Skeletal muscle tissue (tissue), 3 donors: ENCODE measurements at regions not wholly inside any gene's neighbourhood (a gene's known extent, or its start where the extent isn't known, plus 50 kb on each side); places are given as distances from the start of the nearest gene placed in this dataset.

Experiments
- H3K27ac ChIP-seq: one replicate; pipeline ENCODE4 v1.7.0; 2013; ENCODE audit warnings: mild to moderate bottlenecking, low read depth, low read length, inconsistent platforms
- H3K27me3 ChIP-seq, 3 donors: one replicate each; pipeline ENCODE4 v1.7.0; 2013; ENCODE audit warnings: low read length in 3 of 3; ENCODE audit not compliant: control insufficient read depth in 3 of 3, insufficient read depth in 3 of 3
- H3K36me3 ChIP-seq, 3 donors: one replicate each; pipeline ENCODE4 v1.7.0; 2013; ENCODE audit warnings: low read length in 3 of 3; ENCODE audit not compliant: control insufficient read depth in 3 of 3, insufficient read depth in 3 of 3
- H3K4me1 ChIP-seq, 3 donors: one replicate each; pipeline ENCODE4 v1.7.0; 2013; ENCODE audit warnings: low read length in 3 of 3, mild to moderate bottlenecking in 3 of 3; ENCODE audit not compliant: control insufficient read depth in 3 of 3, insufficient read depth in 3 of 3
- H3K4me3 ChIP-seq, 3 donors: one replicate each; pipeline ENCODE4 v1.7.0; 2013; ENCODE audit warnings: low read length in 3 of 3
- H3K9ac ChIP-seq, 3 donors: one replicate each; pipeline ENCODE4 v1.7.0; 2013; ENCODE audit warnings: low read length in 3 of 3, mild to moderate bottlenecking in 3 of 3, moderate library complexity in 2 of 3, low read depth in 1 of 3
- H3K9me3 ChIP-seq, 3 donors: one replicate each; pipeline ENCODE4 v1.7.0; 2013; ENCODE audit warnings: low read length in 3 of 3; ENCODE audit not compliant: control insufficient read depth in 3 of 3
- donor health status: Osteomylitis.

DNA sequence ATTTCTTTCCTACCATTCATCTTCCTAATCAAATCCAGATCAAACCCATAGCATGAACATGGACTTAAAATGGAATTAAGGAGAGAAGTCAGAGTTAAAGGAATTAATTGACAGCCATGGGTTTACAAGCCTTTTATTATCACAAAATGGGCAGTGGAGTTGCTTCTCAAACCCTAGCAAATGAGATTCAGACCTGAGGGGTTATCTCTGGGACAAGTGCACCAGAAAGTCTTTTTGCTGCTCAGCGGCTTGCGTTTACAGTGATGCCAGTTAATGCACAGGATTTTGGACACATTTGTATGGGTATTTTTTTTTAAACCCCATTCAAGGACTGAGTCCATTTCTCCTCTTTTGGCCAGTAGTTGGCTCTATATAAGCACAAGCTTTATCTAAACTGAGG, 503.0 kb downstream of the EFNB2 start:
- Histone ChIP-seq H3K9ac (no peak overlapping the region), H3K27ac (no peak overlapping the region)

DNA sequence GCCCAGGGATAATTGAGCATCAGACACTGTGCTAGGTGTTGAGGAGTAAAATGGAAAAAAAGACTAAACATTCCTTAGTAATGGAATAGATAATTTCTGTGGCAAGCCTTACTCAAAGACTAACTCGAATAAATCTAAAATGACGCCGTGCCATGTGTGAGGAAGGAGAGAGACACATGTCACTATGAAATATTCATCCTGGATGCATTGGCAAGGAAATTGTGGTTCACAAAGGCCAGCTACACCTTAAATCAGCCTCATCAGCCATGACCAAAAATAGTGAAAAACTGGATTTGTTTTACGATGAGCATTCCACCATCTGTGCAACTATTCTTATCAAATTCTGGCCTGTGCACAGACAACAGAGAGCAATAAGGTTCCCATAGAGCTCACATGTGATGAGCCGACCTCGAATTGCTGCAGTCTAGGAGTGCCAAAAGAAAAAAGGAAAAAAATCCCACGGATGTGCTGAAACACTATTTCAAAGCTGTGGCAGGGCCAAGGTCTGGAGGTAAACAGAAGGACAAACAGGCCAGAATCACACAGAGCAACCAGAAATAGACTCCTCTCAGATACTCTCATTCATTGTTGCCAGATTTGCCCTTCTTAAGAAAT, 505.7 kb downstream of the EFNB2 start:
- H3K27me3 ChIP-seq = no peaks in the 10 kb centered on the region
- H3K36me3 ChIP-seq = no peaks in the 10 kb centered on the region
- no peak overlapping the region for H3K4me3 ChIP-seq
- H3K4me1 ChIP-seq = no peaks in the 10 kb centered on the region
- no peak overlapping the region for H3K27ac ChIP-seq
- H3K9me3 ChIP-seq = no peaks in the 10 kb centered on the region
- no peak overlapping the region for H3K9ac ChIP-seq

More for the DNA sequence above, 503.0 kb downstream of the EFNB2 start:
- Histone ChIP-seq H3K36me3 (no peaks in the 10 kb centered on the region), H3K4me3 (no peak overlapping the region), H3K27me3 (no peaks in the 10 kb centered on the region), H3K4me1 (no peaks in the 10 kb centered on the region), H3K9me3 (no peaks in the 10 kb centered on the region)

DNA sequence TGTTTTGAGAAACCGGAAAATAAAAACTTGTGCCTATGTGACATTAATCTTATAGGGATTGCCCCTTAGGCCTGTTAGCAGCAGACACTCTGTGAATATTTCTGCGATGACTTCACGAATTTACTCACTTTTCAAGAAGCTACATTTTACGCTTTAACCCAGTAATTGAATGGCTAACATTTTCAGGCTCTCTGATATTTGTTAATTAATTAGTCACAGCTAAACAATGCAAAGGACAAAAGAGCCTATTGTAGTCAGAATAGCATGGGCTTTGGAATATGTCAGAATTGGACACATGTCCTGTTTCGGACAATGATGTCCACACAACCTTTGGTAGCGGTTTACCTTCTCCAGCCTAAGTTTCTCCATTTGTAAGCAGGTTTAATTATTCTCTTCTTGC, 506.6 kb downstream of the EFNB2 start:
- no peak overlapping the region for H3K4me3 ChIP-seq
- H3K27ac ChIP-seq = no peak overlapping the region
- no peaks in the 10 kb centered on the region for H3K36me3 ChIP-seq
- H3K27me3 ChIP-seq = no peaks in the 10 kb centered on the region
- no peaks in the 10 kb centered on the region for H3K4me1 ChIP-seq
- no peaks in the 10 kb centered on the region for H3K9me3 ChIP-seq
- H3K9ac ChIP-seq = no peak overlapping the region

DNA sequence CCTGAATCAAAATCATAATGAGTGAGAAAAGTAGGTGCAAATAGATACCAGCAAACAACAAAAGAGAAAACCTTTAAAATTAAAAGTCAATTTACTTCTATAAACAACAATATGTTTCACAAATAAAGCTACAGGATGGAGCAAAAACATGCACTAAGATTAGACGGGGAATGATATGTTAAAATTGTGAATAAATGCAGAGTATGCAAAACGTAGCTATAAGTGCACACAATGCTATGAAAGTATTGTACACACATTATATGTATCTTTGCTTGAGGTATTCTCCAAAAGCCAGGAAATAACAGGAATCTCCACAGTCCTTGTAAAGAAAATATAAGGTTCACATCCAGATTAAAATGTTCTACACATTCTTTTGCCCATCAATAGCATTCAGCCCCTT, 523.9 kb downstream of the EFNB2 start:
- no peaks in the 10 kb centered on the region for H3K36me3 ChIP-seq
- H3K27ac ChIP-seq = no peak overlapping the region

DNA sequence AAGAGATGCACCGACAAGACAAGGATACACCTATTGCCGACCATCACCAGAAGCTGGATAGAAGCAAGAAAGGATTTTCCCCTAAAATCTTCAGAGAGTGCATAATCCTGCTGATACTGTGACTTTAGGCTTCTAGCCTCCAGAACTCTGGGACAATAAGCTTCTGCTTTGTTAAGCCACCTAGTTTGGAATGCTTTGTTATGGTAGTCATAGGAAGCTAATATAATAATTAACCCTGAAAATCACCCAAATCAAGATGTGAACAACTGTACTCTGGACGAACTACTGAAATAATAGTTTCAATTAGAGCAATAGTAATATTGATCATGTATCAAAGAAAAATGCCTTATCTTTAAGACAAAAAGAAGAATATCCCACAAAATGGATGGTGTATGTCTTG, 524.6 kb downstream of the EFNB2 start:
- no peak overlapping the region for H3K4me3 ChIP-seq
- no peak overlapping the region for H3K27ac ChIP-seq
- no peaks in the 10 kb centered on the region for H3K9me3 ChIP-seq
- H3K27me3 ChIP-seq = no peaks in the 10 kb centered on the region
- H3K36me3 ChIP-seq = no peaks in the 10 kb centered on the region
- no peak overlapping the region for H3K9ac ChIP-seq
- no peaks in the 10 kb centered on the region for H3K4me1 ChIP-seq

More for the DNA sequence above, 523.9 kb downstream of the EFNB2 start:
- H3K27me3 ChIP-seq = no peaks in the 10 kb centered on the region
- H3K9ac ChIP-seq = no peak overlapping the region
- no peak overlapping the region for H3K4me3 ChIP-seq
- H3K9me3 ChIP-seq = no peaks in the 10 kb centered on the region
- H3K4me1 ChIP-seq = no peaks in the 10 kb centered on the region

DNA sequence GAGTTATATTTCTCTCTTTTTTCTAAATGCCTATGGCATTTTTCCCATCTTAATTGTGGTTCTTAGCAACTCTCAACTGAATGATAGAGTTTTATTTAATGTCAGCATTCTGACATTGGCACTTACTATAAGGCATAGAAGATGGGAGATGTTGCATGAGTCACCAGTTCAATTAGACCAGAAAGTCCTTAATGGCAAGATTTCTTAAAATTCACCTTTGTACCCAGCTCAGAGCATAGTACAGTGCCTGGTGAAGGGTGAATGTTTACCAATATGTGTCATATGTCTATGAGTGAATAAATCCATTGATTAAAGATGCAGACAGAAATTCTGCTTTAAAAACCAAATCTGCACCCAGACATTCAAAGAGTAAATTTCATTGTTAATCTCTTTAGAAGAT, 526.9 kb downstream of the EFNB2 start:
- Histone ChIP-seq H3K27ac (no peak overlapping the region), H3K9me3 (no peaks in the 10 kb centered on the region), H3K9ac (no peak overlapping the region), H3K27me3 (no peaks in the 10 kb centered on the region), H3K4me3 (no peak overlapping the region), H3K36me3 (no peaks in the 10 kb centered on the region), H3K4me1 (no peaks in the 10 kb centered on the region)

DNA sequence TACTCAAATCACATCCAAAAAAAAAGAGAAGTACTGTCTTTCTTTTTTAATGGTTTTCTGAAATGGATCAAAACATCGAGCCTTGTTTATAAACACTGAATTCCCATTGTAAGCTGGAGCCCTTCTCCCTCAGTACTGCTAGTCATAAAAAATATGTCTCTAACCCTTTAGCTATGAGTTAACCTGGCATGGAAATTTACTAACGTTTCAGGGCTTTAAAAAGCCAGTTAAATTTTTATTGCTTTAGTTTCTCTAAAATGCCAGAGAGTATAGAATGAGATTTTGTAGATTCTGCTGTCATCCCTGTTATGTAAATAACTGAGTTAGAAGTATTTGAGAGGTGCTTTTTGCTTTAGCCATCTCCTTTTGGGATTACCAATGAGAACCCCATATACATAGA, 528.3 kb downstream of the EFNB2 start:
- H3K4me3 ChIP-seq = no peak overlapping the region
- H3K9me3 ChIP-seq = no peaks in the 10 kb centered on the region
- H3K27ac ChIP-seq = no peak overlapping the region
- H3K36me3 ChIP-seq = no peaks in the 10 kb centered on the region
- H3K4me1 ChIP-seq = no peaks in the 10 kb centered on the region
- H3K27me3 ChIP-seq = no peaks in the 10 kb centered on the region
- no peak overlapping the region for H3K9ac ChIP-seq

DNA sequence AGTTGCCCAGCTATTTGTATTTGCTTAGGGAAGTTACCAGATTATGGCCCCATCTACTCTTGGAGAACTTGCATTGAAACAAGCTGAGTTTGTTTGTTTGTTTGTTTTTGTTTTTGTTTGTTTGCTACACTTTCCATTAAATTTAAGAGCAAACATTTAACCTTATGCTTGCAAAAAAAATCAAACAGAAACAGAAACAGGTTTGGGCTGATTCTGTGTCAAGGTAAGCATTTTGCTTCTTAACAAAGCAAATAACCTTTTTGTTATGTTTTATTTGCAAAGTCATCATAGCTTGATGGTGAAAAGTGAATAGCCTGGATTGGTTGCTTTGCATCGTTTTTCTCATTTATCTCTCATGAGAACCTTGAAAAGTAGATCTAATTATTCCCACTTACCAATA, 531.8 kb downstream of the EFNB2 start:
- no peaks in the 10 kb centered on the region for H3K4me1 ChIP-seq
- no peak overlapping the region for H3K27ac ChIP-seq
- H3K9me3 ChIP-seq = no peaks in the 10 kb centered on the region
- no peak overlapping the region for H3K4me3 ChIP-seq
- no peak overlapping the region for H3K9ac ChIP-seq
- H3K36me3 ChIP-seq = no peaks in the 10 kb centered on the region
- H3K27me3 ChIP-seq = no peaks in the 10 kb centered on the region

DNA sequence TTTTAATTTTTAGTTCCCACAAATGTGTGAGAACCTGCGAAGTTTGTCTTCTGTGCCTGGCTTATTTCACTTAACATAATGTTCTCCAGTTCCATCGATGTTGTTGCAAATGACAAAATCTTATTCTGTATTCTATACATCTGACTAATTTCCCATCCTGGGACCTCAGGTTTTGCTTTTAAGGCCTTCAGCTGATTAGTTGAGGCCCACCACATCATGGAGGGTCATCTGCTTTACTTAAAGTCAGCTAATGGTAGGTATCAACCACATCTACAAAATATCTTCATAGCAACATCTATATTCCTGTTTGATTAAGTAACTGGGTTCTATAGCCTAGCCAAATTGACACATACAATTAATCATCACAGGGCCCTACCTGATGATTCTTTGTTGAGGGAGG, 534.0 kb downstream of the EFNB2 start:
- Histone ChIP-seq H3K9me3 (no peaks in the 10 kb centered on the region), H3K36me3 (no peaks in the 10 kb centered on the region), H3K27ac (no peak overlapping the region), H3K4me1 (no peaks in the 10 kb centered on the region), H3K27me3 (peaks cover 0 to 2% (median 0%) of the 10 kb centered on the region in 3 donors), H3K4me3 (no peak overlapping the region), H3K9ac (no peak overlapping the region)

DNA sequence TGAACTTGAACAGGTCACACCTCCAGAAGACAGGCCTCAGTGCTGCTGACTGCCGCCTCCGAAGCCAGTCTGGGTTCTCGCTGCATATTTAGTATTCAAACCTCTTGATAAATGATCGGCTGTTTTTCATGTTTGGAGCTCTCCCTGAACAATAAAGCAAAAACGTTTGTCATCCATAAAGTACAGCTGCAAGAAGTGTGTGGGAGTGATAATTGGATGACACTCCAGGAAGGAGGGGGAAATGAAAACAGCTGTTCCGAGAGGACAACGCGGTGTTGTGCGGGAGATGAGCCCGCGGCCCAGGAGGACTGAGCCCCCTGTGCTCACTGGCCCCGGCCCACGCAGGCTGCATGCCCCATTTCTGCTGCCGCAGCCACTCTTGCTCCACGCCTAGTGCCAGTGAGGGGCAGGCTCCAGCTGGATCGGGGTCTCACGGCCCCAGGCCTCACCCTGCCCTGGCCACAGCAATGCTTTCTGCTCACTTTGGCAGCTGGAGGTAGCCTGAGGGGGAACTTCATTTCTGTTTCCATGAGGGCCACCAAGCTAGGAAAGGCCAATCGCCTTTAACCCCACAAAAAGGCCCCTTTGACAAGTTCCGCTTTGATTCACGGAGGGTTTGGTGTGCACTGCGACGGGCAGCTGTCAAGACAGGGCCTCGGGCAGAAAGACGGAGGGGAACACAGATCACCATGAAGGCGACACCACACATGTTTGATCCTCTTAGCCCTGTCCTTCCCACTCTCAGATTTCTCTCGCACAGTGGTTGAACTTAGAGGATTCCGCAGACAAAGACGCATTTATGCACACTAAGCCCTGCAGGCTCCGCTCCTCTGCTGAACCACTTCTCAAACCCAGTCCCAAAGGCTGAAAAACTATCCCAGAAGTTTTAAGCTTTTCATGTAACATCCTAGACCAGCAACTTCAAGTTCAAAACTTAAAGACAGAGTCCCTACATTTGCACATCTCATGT, 537.6 kb downstream of the EFNB2 start:
- Histone ChIP-seq H3K9me3 (no peaks in the 10 kb centered on the region), H3K4me1 (no peaks in the 10 kb centered on the region), H3K9ac (no peak overlapping the region), H3K36me3 (no peaks in the 10 kb centered on the region), H3K27ac (no peak overlapping the region), H3K27me3 (peaks cover 0 to 5% (median 0%) of the 10 kb centered on the region in 3 donors), H3K4me3 (no peak overlapping the region)
